Endothelial cell of umbilical vein (primary cell): ENCODE measurements at regions not wholly inside any gene's neighbourhood (a gene's known extent, or its start where the extent isn't known, plus 50 kb on each side); places are given as distances from the start of the nearest gene placed in this dataset.

ENCODE experiments used
- EZH2 ChIP-seq: IDR thresholded peaks from 2 replicates; pipeline ENCODE4 v1.6.1; 2012; ENCODE audit warnings: borderline replicate concordance, low read depth, mild to moderate bottlenecking, moderate library complexity, low read length, inconsistent platforms; ENCODE audit not compliant: severe bottlenecking
- FOS ChIP-seq: IDR thresholded peaks from 2 replicates; pipeline ENCODE4 v1.6.1; 2011; ENCODE audit warnings: mild to moderate bottlenecking, low read length, moderate library complexity, borderline replicate concordance; ENCODE audit not compliant: insufficient read depth
- JUN ChIP-seq: IDR thresholded peaks from 2 replicates; pipeline ENCODE4 v1.6.1; 2011; ENCODE audit warnings: borderline replicate concordance, low read depth; ENCODE audit not compliant: insufficient read length, insufficient read depth
- MYC ChIP-seq: IDR thresholded peaks from one replicate; pipeline ENCODE4 v1.6.1; 2011; ENCODE audit warnings: mild to moderate bottlenecking, low read depth, low read length
- POLR2A ChIP-seq: IDR thresholded peaks from 2 replicates; pipeline ENCODE4 v1.6.1; 2012; ENCODE audit warnings: low read depth, mild to moderate bottlenecking, control low read depth, low read length
- POLR2AphosphoS5 ChIP-seq: IDR thresholded peaks from 2 replicates; pipeline ENCODE4 v1.6.1; 2012; ENCODE audit warnings: low read depth, mild to moderate bottlenecking, control low read depth, low read length, moderate library complexity; ENCODE audit not compliant: insufficient read depth
- TF ChIP-seq, protein P1 (sequence below), 2 donors: IDR thresholded peaks; 1 replicate in 1 of 2; 2 replicates in 1 of 2; pipeline ENCODE4 v1.5.1; 2011; ENCODE audit warnings: low read length in 2 of 2, mild to moderate bottlenecking in 2 of 2, moderate library complexity in 2 of 2, control low read depth in 1 of 2, inconsistent platforms in 1 of 2, low read depth in 1 of 2; ENCODE audit not compliant: insufficient read depth in 1 of 2; ENCODE audit errors: extremely low read depth in 1 of 2
- TF ChIP-seq, protein P2 (sequence below): IDR thresholded peaks from 2 replicates; pipeline ENCODE4 v1.6.1; 2011; ENCODE audit not compliant: insufficient read depth, insufficient read length

DNA sequence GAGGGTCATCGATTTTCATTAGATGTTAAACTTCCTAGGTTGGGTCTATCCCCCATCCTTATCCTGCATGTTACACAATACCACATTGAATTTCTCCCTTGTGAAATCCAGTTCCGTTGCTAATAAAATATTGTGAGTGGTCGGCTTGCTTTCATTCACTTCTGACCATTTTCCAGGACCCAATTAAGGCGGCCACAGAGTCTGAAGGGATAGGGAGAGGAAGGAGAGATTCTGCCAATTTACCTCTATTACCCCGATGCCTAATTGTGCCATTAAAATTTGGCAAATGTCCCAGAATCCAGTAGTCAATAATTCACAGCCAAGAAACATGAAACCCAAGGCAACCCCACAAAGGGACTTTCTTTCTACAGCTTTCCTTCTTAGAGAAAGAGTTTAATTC lies 129.9 kb downstream of the IPMK start:
- TF ChIP-seq, protein P1, sequence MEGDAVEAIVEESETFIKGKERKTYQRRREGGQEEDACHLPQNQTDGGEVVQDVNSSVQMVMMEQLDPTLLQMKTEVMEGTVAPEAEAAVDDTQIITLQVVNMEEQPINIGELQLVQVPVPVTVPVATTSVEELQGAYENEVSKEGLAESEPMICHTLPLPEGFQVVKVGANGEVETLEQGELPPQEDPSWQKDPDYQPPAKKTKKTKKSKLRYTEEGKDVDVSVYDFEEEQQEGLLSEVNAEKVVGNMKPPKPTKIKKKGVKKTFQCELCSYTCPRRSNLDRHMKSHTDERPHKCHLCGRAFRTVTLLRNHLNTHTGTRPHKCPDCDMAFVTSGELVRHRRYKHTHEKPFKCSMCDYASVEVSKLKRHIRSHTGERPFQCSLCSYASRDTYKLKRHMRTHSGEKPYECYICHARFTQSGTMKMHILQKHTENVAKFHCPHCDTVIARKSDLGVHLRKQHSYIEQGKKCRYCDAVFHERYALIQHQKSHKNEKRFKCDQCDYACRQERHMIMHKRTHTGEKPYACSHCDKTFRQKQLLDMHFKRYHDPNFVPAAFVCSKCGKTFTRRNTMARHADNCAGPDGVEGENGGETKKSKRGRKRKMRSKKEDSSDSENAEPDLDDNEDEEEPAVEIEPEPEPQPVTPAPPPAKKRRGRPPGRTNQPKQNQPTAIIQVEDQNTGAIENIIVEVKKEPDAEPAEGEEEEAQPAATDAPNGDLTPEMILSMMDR (IDR thresholded peaks at IDR 0.05; ENCODE audit: extremely low read depth in 1 of 2, insufficient read depth in 1 of 2, low read depth in 1 of 2, low read length in 2 of 2): no peak
- TF ChIP-seq POLR2AphosphoS5 (no peak), POLR2A (no peak), EZH2 (no peak), JUN (no peak), MYC (no peak), FOS (no peak)
- TF ChIP-seq, protein P2, sequence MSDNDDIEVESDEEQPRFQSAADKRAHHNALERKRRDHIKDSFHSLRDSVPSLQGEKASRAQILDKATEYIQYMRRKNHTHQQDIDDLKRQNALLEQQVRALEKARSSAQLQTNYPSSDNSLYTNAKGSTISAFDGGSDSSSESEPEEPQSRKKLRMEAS: no peak
